ACC112 (cell line): ENCODE measurements at regions not wholly inside any gene's neighbourhood (a gene's known extent, or its start where the extent isn't known, plus 50 kb on each side); places are given as distances from the start of the nearest gene placed in this dataset.

Source experiments
- H2AFZ ChIP-seq: fragments of 200-600 bp; sonication (generic); one replicate; pipeline ENCODE4 v1.6.0; 2017; ENCODE audit warnings: antibody characterized with exemption, low read length; ENCODE audit not compliant: unreplicated experiment
- H3K27ac ChIP-seq: fragments of 200-600 bp; sonication (generic); 2 replicates; pipeline ENCODE4 v1.5.1; 2014; ENCODE audit warnings: low read depth, mild to moderate bottlenecking, antibody characterized with exemption, low read length, moderate library complexity
- H3K27me3 ChIP-seq: fragments of 200-600 bp; sonication (generic); 2 replicates; pipeline ENCODE4 v1.6.1; 2014; ENCODE audit warnings: mild to moderate bottlenecking, antibody characterized with exemption, low read length, moderate library complexity, mixed read lengths; ENCODE audit not compliant: insufficient read depth
- H3K36me3 ChIP-seq: fragments of 200-600 bp; sonication (generic); 2 replicates; pipeline ENCODE4 v1.6.1; 2016; ENCODE audit warnings: mild to moderate bottlenecking, antibody characterized with exemption, low read length, moderate library complexity, mixed read lengths; ENCODE audit not compliant: insufficient read depth
- H3K4me1 ChIP-seq: fragments of 200-600 bp; sonication (generic); one replicate; pipeline ENCODE4 v1.6.1; 2016; ENCODE audit warnings: low read length, mixed read lengths; ENCODE audit not compliant: insufficient read depth, unreplicated experiment, control insufficient read depth
- H3K4me3 ChIP-seq: fragments of 200-600 bp; sonication (generic); 2 replicates; pipeline ENCODE4 v1.5.1; 2014; ENCODE audit warnings: mild to moderate bottlenecking, low read depth, low read length
- H3K79me2 ChIP-seq: fragments of 200-600 bp; sonication (generic); one replicate; pipeline ENCODE4 v1.6.0; 2016; ENCODE audit warnings: low read length; ENCODE audit not compliant: control insufficient read depth, unreplicated experiment, insufficient read depth

DNA sequence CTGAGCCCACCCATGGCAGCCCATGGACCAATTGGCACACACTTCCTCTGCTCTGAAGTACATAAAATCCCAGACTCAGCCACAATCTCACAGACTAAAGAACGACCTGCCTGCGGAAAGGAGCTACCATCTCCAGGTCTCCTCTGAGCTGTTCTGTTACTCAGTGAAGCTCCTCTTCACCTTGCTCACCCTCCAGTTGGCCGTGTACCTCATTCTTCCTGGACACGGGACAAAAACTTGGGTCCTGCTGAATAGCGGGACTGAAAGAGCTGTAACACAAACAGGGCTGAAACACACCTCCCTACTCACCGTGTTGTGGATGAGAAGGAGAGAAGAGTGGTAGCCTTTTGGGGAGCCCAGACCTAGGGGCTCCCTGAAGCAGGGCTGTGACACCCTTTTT is 128.7 kb downstream of the GAS1 start:
- H3K36me3 ChIP-seq: no peaks in the 10 kb centered on the region
- no peaks in the 10 kb centered on the region for H3K4me1 ChIP-seq
- H3K27me3 ChIP-seq: 0 out of 2 replicates have a peak, but pooled peaks cover 3% of the 10 kb centered on the region
- no peak overlapping the region for H2AFZ ChIP-seq
- no peak overlapping the region for H3K4me3 ChIP-seq
- no peaks in the 10 kb centered on the region for H3K79me2 ChIP-seq
- H3K27ac ChIP-seq: no peak overlapping the region

DNA sequence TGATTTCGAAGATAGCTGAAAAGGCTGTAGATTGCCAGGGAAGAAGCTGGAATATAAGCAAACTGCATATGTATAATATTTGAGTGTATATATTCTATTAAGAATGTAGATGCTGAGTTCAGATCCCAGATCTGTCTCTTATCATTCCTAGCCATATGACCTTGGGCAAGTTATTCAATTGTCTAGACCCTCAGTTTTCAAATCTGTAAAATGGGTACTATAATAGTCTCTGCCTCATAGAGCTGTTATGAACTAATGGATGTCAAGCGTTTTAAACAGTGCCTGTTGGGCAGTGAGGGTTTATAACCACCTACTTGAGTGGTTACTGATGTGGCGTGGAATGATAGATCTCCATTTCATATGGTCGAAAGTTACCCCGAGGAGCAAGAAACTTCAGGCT is 130.4 kb downstream of the GAS1 start:
- Histone ChIP-seq H2AFZ (no peak overlapping the region), H3K27me3 (no peaks in the 10 kb centered on the region), H3K36me3 (no peaks in the 10 kb centered on the region), H3K79me2 (no peaks in the 10 kb centered on the region), H3K27ac (no peak overlapping the region), H3K4me1 (no peaks in the 10 kb centered on the region), H3K4me3 (no peak overlapping the region)

DNA sequence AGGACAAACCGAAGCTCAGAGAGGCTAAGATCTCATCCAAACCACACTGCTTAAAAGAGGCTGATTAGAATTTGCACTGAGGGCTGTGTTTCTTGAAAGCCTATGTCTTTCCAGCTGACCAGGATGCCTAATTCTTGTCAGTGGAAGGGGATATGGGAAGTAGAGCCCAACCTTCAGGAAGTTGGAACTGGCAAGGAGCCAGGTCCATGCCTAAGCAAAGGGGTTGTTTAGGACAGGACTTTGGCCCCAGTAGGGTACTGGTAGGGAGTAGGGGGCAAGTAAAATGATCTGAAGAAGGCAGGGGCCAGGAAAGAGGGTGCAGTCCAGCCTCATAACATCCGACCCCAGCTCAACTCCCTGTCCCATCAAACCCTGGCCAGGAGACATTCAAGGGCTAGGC is 130.9 kb downstream of the GAS1 start:
- Histone ChIP-seq H3K27me3 (no peaks in the 10 kb centered on the region), H3K4me1 (no peaks in the 10 kb centered on the region), H3K27ac (no peak overlapping the region), H3K4me3 (no peak overlapping the region), H2AFZ (no peak overlapping the region), H3K36me3 (no peaks in the 10 kb centered on the region), H3K79me2 (no peaks in the 10 kb centered on the region)

DNA sequence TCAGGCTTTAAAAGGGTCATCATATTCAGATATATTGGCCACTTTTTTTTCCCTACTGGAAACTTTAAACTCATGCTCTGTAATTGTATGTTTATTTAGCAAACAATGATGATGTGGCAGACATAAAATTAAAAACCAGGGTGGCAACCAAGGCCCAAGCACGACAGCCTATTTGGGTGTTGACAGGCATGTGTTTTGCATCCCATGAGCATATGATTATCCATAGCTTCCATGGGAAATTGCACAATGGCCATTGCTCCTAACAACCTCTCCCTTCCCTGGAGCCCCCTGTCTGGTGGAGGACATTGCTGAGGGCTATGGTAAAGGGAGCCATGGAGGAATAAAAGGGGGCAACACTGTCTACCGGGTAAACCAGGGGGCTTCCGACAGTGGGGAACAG is 134.7 kb downstream of the GAS1 start:
- Histone ChIP-seq H2AFZ (no peak overlapping the region), H3K4me3 (no peak overlapping the region), H3K27me3 (no peaks in the 10 kb centered on the region), H3K4me1 (no peaks in the 10 kb centered on the region), H3K36me3 (no peaks in the 10 kb centered on the region), H3K27ac (no peak overlapping the region), H3K79me2 (no peaks in the 10 kb centered on the region)

GRCh38 chr9:86809759-86810367 is 137.4 kb downstream of the GAS1 start:
- Histone ChIP-seq H3K36me3 (no peaks in the 10 kb centered on the region), H3K4me3 (no peak overlapping the region), H2AFZ (no peak overlapping the region), H3K27me3 (no peaks in the 10 kb centered on the region), H3K4me1 (no peaks in the 10 kb centered on the region), H3K79me2 (no peaks in the 10 kb centered on the region), H3K27ac (no peak overlapping the region)

DNA sequence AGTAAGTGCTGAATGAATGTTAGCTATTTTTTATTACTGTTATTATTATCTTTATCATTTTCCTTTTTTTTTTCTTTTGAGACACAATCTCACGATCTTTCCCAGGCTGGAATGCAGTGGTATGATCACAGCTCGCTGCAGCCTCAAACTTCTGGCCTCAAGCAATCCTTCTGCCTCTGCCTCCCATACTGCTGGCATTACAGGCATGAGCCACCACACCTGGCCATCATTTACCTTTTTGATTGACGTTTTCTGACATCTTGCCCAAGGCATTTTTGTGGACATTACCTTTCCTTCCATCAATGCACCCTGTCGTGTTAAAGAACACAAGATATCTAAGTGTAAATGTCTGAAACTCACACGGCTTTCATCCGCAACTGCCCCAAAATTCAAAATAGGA is 138.2 kb downstream of the GAS1 start:
- H2AFZ ChIP-seq: no peak overlapping the region
- H3K79me2 ChIP-seq: no peaks in the 10 kb centered on the region
- no peak overlapping the region for H3K27ac ChIP-seq
- H3K36me3 ChIP-seq: no peaks in the 10 kb centered on the region
- no peaks in the 10 kb centered on the region for H3K27me3 ChIP-seq
- H3K4me3 ChIP-seq: no peak overlapping the region
- H3K4me1 ChIP-seq: no peaks in the 10 kb centered on the region

DNA sequence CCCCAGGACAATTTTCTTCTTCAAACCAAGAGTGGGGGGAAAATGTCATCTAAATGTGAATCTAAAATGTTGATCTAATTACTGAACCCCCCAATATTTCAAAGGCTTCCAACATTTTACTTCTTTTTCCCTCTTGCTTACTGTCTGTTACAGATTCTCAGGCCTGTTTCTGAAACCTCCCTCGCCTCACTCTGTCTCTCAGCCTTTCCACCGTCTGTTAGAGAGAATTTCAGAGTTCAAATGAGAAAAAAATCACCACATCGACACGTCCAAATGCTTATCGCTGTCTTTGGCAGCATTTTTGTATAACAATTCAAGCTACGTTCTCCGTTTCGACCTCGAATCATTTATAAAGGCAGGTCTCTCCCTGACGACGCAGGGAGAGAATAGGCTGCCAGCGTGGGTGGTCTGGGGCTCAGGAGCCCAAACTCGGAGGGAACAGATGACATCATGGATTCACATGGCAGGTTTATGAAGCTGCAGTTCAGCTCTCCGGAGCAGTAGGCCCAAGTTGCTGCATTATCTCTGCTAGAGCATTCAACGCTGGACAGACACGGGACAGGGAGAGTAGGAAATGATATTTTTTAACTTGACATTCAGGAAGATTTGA is 139.8 kb downstream of the GAS1 start:
- no peaks in the 10 kb centered on the region for H3K36me3 ChIP-seq
- H3K27me3 ChIP-seq: no peaks in the 10 kb centered on the region
- no peak overlapping the region for H3K27ac ChIP-seq
- no peak overlapping the region for H3K4me3 ChIP-seq
- no peaks in the 10 kb centered on the region for H3K79me2 ChIP-seq
- H3K4me1 ChIP-seq: no peaks in the 10 kb centered on the region
- H2AFZ ChIP-seq: no peak overlapping the region

DNA sequence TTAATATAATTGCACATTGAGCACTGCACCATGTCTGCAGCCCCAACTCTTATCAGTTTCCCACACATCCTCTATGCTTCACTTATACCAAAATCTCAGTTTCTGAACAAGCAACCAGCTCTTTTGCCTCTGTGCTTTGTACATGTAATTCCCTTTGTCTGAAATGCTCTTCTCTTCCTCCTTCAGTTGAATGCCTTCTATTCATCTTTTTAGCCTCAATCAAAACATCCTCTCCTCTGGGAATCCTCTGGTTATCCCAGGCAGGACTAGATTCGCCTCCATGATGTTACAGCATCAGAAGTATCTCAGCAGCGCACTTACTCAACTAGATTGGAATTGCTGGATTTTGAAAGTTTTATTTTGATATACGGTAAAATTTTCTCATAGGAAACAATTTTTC is 143.3 kb downstream of the GAS1 start:
- Histone ChIP-seq H3K4me3 (no peak overlapping the region), H3K27me3 (no peaks in the 10 kb centered on the region), H2AFZ (no peak overlapping the region), H3K4me1 (no peaks in the 10 kb centered on the region), H3K36me3 (no peaks in the 10 kb centered on the region), H3K27ac (no peak overlapping the region), H3K79me2 (no peaks in the 10 kb centered on the region)

DNA sequence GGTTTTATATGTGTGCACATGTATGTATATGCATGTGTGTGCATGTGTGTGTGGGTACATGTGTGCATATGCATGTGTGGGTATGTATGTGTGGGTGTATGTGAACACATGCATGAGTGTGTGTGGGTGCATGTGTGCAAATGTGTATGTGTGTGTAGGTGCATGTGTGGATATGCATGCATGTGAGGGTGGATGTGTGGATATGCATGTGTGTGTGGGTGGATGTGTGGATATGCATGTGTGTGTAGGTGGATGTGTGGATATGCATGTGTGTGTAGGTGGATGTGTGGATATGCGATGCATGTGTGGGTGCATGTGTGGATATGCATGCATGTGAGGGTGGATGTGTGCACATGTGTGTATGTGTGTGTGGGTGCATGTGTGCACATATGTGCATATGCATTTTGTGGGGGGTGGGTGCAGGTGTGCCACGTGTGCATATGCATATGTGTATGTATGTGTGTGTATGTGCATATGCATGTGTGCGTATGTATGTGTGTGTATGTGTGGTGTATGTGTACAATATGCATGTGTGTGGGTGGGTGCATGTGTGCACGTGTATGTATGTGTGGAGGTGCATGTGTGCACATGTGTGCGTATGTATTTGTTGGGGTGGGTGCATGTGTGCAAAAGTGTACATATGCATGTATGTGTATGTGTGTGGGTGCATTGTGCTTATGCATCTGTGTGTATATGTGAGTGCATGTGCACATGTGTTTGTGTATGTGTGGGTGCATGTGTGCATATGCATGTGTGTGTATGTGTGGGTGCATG is 144.2 kb downstream of the GAS1 start:
- no peaks in the 10 kb centered on the region for H3K79me2 ChIP-seq
- no peak overlapping the region for H3K27ac ChIP-seq
- H2AFZ ChIP-seq: no peak overlapping the region
- no peaks in the 10 kb centered on the region for H3K4me1 ChIP-seq
- no peak overlapping the region for H3K4me3 ChIP-seq
- H3K36me3 ChIP-seq: no peaks in the 10 kb centered on the region
- no peaks in the 10 kb centered on the region for H3K27me3 ChIP-seq

- no peaks in the 10 kb centered on the region for H3K79me2 ChIP-seq
- H3K4me3 ChIP-seq: no peak overlapping the region
- H3K4me1 ChIP-seq: peaks cover 2% of the 10 kb centered on the region
- H3K27me3 ChIP-seq: no peaks in the 10 kb centered on the region
- no peak overlapping the region for H2AFZ ChIP-seq
- H3K36me3 ChIP-seq: no peaks in the 10 kb centered on the region
- no peak overlapping the region for H3K27ac ChIP-seq
Measured at GRCh38 chr9:86801246-86801645, 146.1 kb downstream of the GAS1 start.

DNA sequence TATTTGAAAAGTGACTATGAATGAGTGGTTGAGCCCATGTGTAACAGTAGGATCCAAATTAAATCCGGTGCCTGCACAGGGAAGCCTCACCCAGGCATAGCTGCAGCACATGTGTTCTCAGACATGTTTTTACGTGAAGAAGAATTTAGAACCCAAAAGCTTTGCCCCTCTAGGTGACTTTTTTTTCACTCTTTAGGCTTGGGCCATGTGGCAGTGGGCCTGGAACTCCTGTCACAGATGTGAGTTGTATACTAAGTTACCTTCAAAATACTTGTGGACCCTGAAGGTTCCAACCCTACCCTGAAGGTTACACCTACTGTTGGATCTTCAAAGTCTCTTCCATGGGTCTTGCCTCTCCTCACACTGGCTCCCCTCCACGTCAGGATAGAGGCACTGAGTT is 146.6 kb downstream of the GAS1 start:
- H3K27ac ChIP-seq: no peak overlapping the region
- H3K27me3 ChIP-seq: no peaks in the 10 kb centered on the region
- no peak overlapping the region for H3K4me3 ChIP-seq
- no peaks in the 10 kb centered on the region for H3K36me3 ChIP-seq
- peaks cover 8% of the 10 kb centered on the region for H3K4me1 ChIP-seq
- H2AFZ ChIP-seq: no peak overlapping the region
- no peaks in the 10 kb centered on the region for H3K79me2 ChIP-seq
